Mesendoderm (in vitro differentiated cells): ENCODE measurements at regions not wholly inside any gene's neighbourhood (a gene's known extent, or its start where the extent isn't known, plus 50 kb on each side); places are given as distances from the start of the nearest gene placed in this dataset.

ENCODE experiments used
- DNase-seq: peaks from one replicate; pipeline ENCODE4 v3.0.0; 2013
- H2AK5ac ChIP-seq: 2 replicates; pipeline ENCODE4 v1.6.1; 2013; ENCODE audit warnings: low read length, inconsistent platforms
- H2BK120ac ChIP-seq: 2 replicates; pipeline ENCODE4 v1.6.1; 2013; ENCODE audit warnings: low read depth, mild to moderate bottlenecking, low read length, moderate library complexity, mixed read lengths
- H2BK15ac ChIP-seq: replicated peaks from 2 replicates; pipeline ENCODE4 v1.6.1; 2013; ENCODE audit warnings: low read depth, mild to moderate bottlenecking, moderate library complexity
- H2BK5ac ChIP-seq: 2 replicates; pipeline ENCODE4 v1.6.1; 2013; ENCODE audit warnings: low read length, inconsistent platforms
- H3K18ac ChIP-seq: 2 replicates; pipeline ENCODE4 v1.6.1; 2013; ENCODE audit warnings: mild to moderate bottlenecking, low read length, mixed read lengths
- H3K23ac ChIP-seq: one replicate; pipeline ENCODE4 v1.6.1; 2013; ENCODE audit warnings: low read length
- H3K27ac ChIP-seq: 2 replicates; pipeline ENCODE4 v1.5.1; 2013; ENCODE audit warnings: low read depth, mild to moderate bottlenecking, inconsistent platforms, low read length, moderate library complexity
- H3K27me3 ChIP-seq: 2 replicates; pipeline ENCODE4 v1.6.1; 2013; ENCODE audit warnings: low read length, control low read depth, mild to moderate bottlenecking, inconsistent platforms; ENCODE audit not compliant: insufficient read depth, poor library complexity
- H3K36me3 ChIP-seq: 2 replicates; pipeline ENCODE4 v1.6.1; 2013; ENCODE audit warnings: low read length, inconsistent platforms; ENCODE audit not compliant: control insufficient read depth, insufficient read depth
- H3K4ac ChIP-seq: one replicate; pipeline ENCODE4 v1.6.1; 2013; ENCODE audit warnings: low read depth, mild to moderate bottlenecking, low read length, moderate library complexity
- H3K4me1 ChIP-seq: 2 replicates; pipeline ENCODE4 v1.6.1; 2013; ENCODE audit warnings: low read depth, low read length, inconsistent platforms; ENCODE audit not compliant: control insufficient read depth
- H3K4me2 ChIP-seq: 2 replicates; pipeline ENCODE4 v1.6.1; 2013; ENCODE audit warnings: low read length
- H3K4me3 ChIP-seq: 2 replicates; pipeline ENCODE4 v1.5.1; 2013; ENCODE audit warnings: mild to moderate bottlenecking, low read length
- H3K56ac ChIP-seq: one replicate; pipeline ENCODE4 v1.6.1; 2013; ENCODE audit warnings: low read length
- H3K79me1 ChIP-seq: 2 replicates; pipeline ENCODE4 v1.6.1; 2013; ENCODE audit warnings: low read length, inconsistent platforms
- H3K79me2 ChIP-seq: 2 replicates; pipeline ENCODE4 v1.6.1; 2013; ENCODE audit warnings: mild to moderate bottlenecking, low read length; ENCODE audit not compliant: control insufficient read depth, insufficient read depth
- H3K9ac ChIP-seq: 2 replicates; pipeline ENCODE4 v1.6.1; 2013; ENCODE audit warnings: low read length, inconsistent platforms
- H4K5ac ChIP-seq: one replicate; pipeline ENCODE4 v1.6.1; 2013; ENCODE audit warnings: low read length
- H4K8ac ChIP-seq: one replicate; pipeline ENCODE4 v1.6.1; 2013; ENCODE audit warnings: low read depth, mild to moderate bottlenecking, control low read depth, low read length, moderate library complexity
- WGBS: extraction: QIAGEN DNeasy Blood & Tissue Kit; methylation state at CpG from one replicate; pipeline ENCODE4 v1.1.7; 2013; ENCODE audit warnings: low lambda C conversion rate, missing lambda C conversion rate; ENCODE audit not compliant: insufficient coverage; ENCODE audit errors: extremely low coverage; 5-methylcytosine and 5-hydroxymethylcytosine counted together

DNA sequence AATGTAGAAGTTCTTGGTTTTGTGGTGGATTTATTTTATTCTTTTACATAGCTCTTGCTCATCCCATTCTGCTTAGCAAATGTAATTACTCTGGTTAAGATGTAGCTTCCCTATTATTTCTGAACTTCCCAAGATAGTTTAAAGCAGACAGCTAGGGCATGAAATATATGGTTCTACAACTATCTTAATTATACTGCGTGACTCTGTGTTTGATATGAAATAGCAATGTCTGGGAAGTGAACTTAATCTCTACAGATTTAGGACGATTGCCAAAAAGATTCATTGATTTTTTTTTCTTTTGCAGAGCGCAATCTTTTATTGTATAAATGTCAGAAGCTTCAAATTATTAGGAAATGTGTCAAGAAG is 529.3 kb upstream of the ZNF608 start:
- no peak overlapping the region for H3K23ac ChIP-seq
- H2AK5ac ChIP-seq = no peak overlapping the region
- H2BK15ac ChIP-seq = no peak overlapping the region
- no peaks in the 10 kb centered on the region for H3K79me1 ChIP-seq
- no peaks in the 10 kb centered on the region for H3K36me3 ChIP-seq
- H3K9ac ChIP-seq = no peak overlapping the region
- H3K4me3 ChIP-seq = no peak overlapping the region
- H3K18ac ChIP-seq = no peak overlapping the region
- H2BK120ac ChIP-seq = no peak overlapping the region
- DNase-seq = no peak
- no peaks in the 10 kb centered on the region for H3K79me2 ChIP-seq
- no peak overlapping the region for H3K27ac ChIP-seq
- H3K27me3 ChIP-seq = peaks cover 2% of the 10 kb centered on the region
- H3K4me1 ChIP-seq = peaks cover 4% of the 10 kb centered on the region
- H3K4me2 ChIP-seq = no peak overlapping the region
- no peak overlapping the region for H3K56ac ChIP-seq
- no peak overlapping the region for H2BK5ac ChIP-seq
- H4K5ac ChIP-seq = no peak overlapping the region
- H4K8ac ChIP-seq = no peak overlapping the region
- no peak overlapping the region for H3K4ac ChIP-seq
- no CpG with 5 or more reads among the region's 3 CpGs for WGBS

DNA sequence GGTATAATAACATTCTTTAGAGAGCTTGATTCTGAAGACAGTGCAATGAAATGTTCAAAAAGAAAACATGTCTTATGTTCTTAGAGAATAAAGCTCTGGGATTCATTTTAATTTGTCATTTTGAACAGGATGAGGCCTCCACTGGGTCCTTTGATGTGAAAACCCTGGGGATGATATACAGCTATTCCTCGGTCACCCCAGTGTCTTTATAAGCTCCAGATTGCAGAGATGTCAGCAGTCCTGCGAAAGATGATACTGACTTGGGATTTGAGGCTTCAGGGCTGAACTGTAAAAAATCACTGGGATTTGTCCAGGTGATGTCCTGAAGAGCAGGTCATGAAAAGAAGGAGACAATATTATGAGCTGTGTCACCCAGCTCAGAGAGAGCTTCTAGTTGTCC is 529.7 kb upstream of the ZNF608 start:
- Histone ChIP-seq H3K27ac (no peak overlapping the region), H4K8ac (no peak overlapping the region), H3K18ac (peak overlapping the region; percentile 51), H4K5ac (no peak overlapping the region), H3K56ac (no peak overlapping the region), H3K4ac (peak overlapping the region; percentile 55), H3K27me3 (peaks cover 2% of the 10 kb centered on the region), H2BK15ac (no peak overlapping the region), H3K9ac (no peak overlapping the region), H3K4me3 (no peak overlapping the region), H2AK5ac (no peak overlapping the region), H3K23ac (no peak overlapping the region), H2BK120ac (no peak overlapping the region), H3K36me3 (no peaks in the 10 kb centered on the region), H3K79me2 (no peaks in the 10 kb centered on the region), H3K4me1 (peaks cover 4% of the 10 kb centered on the region), H2BK5ac (no peak overlapping the region), H3K79me1 (no peaks in the 10 kb centered on the region), H3K4me2 (no peak overlapping the region)
- WGBS = no CpG with 5 or more reads among the region's 2 CpGs
- DNase-seq = no peak

DNA sequence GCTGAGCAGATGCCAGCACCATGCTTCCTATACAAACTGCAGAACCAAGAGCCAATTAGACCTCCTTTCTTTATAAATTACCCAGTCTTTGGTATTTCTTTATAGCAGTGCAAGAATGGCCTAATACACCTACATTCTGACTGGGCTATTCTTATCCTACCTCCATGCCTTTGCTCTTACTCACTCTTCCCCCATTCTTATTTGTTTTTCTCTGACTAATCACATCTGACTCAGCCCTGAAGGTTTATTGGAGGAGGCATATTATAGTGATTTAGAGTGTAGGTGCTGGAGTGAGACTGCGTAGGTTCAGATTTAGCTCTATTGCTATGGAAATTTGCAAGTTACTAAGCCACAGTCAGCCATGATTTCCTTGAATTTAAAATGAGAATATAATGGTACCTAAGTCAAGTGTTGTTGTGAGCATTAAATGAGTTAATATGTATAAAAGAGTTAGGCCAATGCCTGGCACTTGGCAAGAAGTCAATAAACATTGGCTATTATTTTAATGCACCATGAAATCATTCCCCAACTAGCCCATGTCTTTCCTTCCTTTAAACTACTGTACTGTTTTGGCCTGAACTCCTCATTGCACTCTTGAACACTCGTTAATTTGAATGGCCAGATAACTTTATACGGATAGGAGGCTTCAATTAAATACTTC is 531.2 kb upstream of the ZNF608 start:
- H3K27ac ChIP-seq = no peak overlapping the region
- no CpG with 5 or more reads among the region's 3 CpGs for WGBS
- H3K79me1 ChIP-seq = no peaks in the 10 kb centered on the region
- peaks cover 4% of the 10 kb centered on the region for H3K4me1 ChIP-seq
- H3K4me2 ChIP-seq = no peak overlapping the region
- no peak overlapping the region for H2BK5ac ChIP-seq
- H4K8ac ChIP-seq = no peak overlapping the region
- H2AK5ac ChIP-seq = no peak overlapping the region
- no peak overlapping the region for H3K56ac ChIP-seq
- no peak overlapping the region for H3K18ac ChIP-seq
- H3K36me3 ChIP-seq = no peaks in the 10 kb centered on the region
- H3K23ac ChIP-seq = no peak overlapping the region
- no peaks in the 10 kb centered on the region for H3K79me2 ChIP-seq
- H4K5ac ChIP-seq = no peak overlapping the region
- H3K4ac ChIP-seq = no peak overlapping the region
- peaks cover 2% of the 10 kb centered on the region for H3K27me3 ChIP-seq
- H3K9ac ChIP-seq = no peak overlapping the region
- H2BK120ac ChIP-seq = no peak overlapping the region
- no peak overlapping the region for H3K4me3 ChIP-seq
- no peak overlapping the region for H2BK15ac ChIP-seq
- DNase-seq = peak; percentile 48

DNA sequence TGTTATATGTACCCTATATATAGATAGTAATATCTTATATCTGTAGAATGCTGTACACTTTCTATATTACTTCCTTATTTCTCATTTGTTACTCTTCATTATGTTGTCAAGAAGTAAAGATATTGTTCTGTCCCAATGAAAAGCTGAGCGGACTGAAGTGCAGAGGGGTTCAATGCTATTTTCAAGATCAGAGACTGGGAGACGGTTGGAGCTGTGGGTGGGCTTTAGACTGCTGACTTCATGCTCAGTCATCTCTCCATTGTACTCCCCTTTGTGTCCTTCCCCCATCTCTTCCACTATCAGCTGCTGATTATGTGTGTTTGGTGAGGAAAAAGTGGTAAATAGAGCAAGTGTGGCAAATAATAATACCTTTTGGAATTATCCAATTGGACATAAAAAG is 532.3 kb upstream of the ZNF608 start:
- no peak overlapping the region for H3K23ac ChIP-seq
- H3K79me2 ChIP-seq = no peaks in the 10 kb centered on the region
- no peak overlapping the region for H2AK5ac ChIP-seq
- no peak for DNase-seq
- H3K27me3 ChIP-seq = peaks cover 2% of the 10 kb centered on the region
- no peak overlapping the region for H3K4me2 ChIP-seq
- no peak overlapping the region for H2BK15ac ChIP-seq
- no peak overlapping the region for H2BK5ac ChIP-seq
- H3K4me3 ChIP-seq = no peak overlapping the region
- H3K18ac ChIP-seq = no peak overlapping the region
- WGBS = no CpG with 5 or more reads among the region's 2 CpGs
- no peak overlapping the region for H4K8ac ChIP-seq
- no peak overlapping the region for H3K56ac ChIP-seq
- H4K5ac ChIP-seq = no peak overlapping the region
- H3K27ac ChIP-seq = no peak overlapping the region
- H3K4me1 ChIP-seq = no peaks in the 10 kb centered on the region
- no peaks in the 10 kb centered on the region for H3K36me3 ChIP-seq
- no peak overlapping the region for H3K4ac ChIP-seq
- H2BK120ac ChIP-seq = no peak overlapping the region
- no peaks in the 10 kb centered on the region for H3K79me1 ChIP-seq
- H3K9ac ChIP-seq = no peak overlapping the region

DNA sequence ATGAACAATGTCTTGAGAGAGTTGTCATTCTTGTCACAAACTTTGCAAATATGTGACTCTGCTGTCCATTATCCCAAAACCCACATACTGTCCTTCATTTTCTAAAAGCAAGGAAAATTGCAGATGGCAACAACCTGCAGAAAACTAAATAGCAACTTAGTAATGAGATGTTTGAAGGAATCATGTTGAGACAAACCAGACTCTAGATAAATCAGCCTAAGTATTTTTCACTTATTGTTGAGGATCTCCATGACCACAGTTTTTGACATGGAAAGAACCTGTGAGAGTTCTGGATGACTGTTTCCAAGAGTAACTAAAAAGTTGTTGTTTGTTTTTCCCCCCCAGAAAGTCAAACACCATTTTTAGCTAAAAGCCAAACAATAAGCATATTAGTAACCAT is 535.2 kb upstream of the ZNF608 start:
- H3K9ac ChIP-seq = no peak overlapping the region
- no peak overlapping the region for H4K8ac ChIP-seq
- H3K56ac ChIP-seq = no peak overlapping the region
- no peak overlapping the region for H2BK120ac ChIP-seq
- no peaks in the 10 kb centered on the region for H3K79me1 ChIP-seq
- H2AK5ac ChIP-seq = no peak overlapping the region
- peaks cover 2% of the 10 kb centered on the region for H3K27me3 ChIP-seq
- no peak overlapping the region for H4K5ac ChIP-seq
- H3K4ac ChIP-seq = no peak overlapping the region
- no peak overlapping the region for H3K23ac ChIP-seq
- H3K4me1 ChIP-seq = no peaks in the 10 kb centered on the region
- no peak overlapping the region for H3K18ac ChIP-seq
- H3K27ac ChIP-seq = no peak overlapping the region
- H2BK5ac ChIP-seq = no peak overlapping the region
- no peak overlapping the region for H3K4me2 ChIP-seq
- H2BK15ac ChIP-seq = no peak overlapping the region
- no peak for DNase-seq
- H3K4me3 ChIP-seq = no peak overlapping the region
- no peaks in the 10 kb centered on the region for H3K79me2 ChIP-seq
- H3K36me3 ChIP-seq = no peaks in the 10 kb centered on the region

DNA sequence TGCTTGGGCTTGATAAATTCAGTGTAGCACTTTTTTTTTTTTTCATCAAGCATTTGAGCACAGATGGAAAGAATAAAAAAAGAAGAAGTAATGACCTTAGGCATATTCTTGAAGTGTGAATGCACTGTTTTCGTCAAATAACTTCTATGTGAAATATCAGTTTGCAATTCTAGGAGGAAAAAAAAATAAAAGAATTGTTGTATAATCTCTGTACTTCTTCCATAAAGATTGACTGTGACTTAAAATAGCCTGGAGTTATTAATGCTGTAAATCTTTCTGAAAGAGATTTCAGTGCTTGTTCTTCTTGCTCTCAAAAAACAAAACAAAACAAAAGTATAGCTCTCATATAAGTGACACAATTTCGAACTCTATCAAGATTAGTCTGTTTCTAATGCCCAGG is 536.9 kb upstream of the ZNF608 start:
- no CpG with 5 or more reads among the region's 2 CpGs for WGBS
- Histone ChIP-seq H2AK5ac (no peak overlapping the region), H3K4ac (no peak overlapping the region), H3K56ac (no peak overlapping the region), H3K4me1 (no peaks in the 10 kb centered on the region), H4K5ac (no peak overlapping the region), H3K4me2 (no peak overlapping the region), H2BK5ac (no peak overlapping the region), H3K23ac (no peak overlapping the region), H2BK15ac (no peak overlapping the region), H4K8ac (no peak overlapping the region), H3K36me3 (no peaks in the 10 kb centered on the region), H3K4me3 (no peak overlapping the region), H3K27ac (no peak overlapping the region), H2BK120ac (no peak overlapping the region), H3K27me3 (peaks cover 2% of the 10 kb centered on the region), H3K18ac (no peak overlapping the region), H3K79me2 (no peaks in the 10 kb centered on the region), H3K9ac (no peak overlapping the region), H3K79me1 (no peaks in the 10 kb centered on the region)
- no peak for DNase-seq
